GM21723 (cell line): ENCODE measurements at regions not wholly inside any gene's neighbourhood (a gene's known extent, or its start where the extent isn't known, plus 50 kb on each side); places are given as distances from the start of the nearest gene placed in this dataset.
"Not testable (repeated sequence)": the region's sequence is repeated elsewhere in the genome, so short reads cannot be mapped to it uniquely, and the experiment has no call there.

ENCODE experiments used
- ATAC-seq: cut with Tn5 transposase; IDR thresholded peaks from one replicate; pipeline ENCODE4 v1.9.1; 2021; ENCODE audit warnings: mild to moderate bottlenecking, moderate library complexity; ENCODE audit not compliant: unreplicated experiment

DNA sequence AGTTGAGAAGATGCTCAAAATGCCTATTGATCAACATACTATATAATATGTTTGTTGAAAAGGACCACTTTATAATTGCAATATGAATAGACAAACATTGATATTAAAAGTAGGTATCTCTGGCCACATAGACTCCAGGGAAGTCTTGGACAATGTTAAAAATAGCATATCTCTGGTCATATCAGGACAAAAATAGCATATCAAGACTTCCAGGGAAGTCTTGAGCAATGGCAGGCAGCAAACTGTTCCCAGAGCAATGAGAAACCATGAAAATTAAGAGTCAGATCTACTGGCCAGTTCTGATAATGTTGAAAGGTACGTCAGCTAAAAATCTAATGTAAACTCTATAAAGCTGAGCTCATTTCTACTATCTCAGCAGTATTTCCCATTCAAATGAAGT is 1130.3 kb upstream of the CITED2 start:
- no peak for ATAC-seq

DNA sequence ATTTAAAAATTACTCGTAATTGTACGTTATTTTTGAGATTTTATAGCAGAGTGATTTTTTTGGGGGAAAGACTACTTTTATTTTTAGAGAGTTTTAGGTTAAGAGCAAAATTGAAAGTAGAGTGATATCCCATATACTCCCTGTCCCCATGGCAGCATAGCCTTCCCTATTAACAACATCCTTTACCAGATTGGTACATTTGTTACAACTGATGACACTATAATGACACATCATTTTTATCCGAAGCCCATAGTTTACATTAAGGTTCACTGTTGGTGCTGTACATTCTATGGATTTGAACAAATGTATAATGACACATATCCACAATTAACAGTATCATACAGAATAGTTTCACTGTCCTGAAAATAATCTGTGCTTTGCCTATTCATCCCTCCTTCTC is 1126.4 kb upstream of the CITED2 start:
- no peak for ATAC-seq

DNA sequence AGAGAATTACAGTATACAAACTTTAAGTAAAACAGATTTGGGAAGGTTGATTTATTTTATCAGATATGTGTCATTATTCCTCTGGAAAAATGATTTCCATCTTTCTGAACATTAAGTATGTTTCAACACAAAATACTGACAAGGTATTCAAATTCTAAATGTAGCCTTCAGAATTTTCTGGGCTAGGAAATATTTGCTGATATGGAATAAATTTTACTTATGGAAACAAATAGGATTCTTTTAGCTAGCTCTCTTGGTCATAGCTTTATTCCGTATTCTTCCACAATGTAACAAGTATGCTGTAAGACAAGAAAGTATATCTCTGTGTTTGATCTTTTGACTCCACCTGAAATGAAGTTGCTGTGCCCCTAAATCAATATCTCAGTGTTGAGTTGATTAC is 1125.2 kb upstream of the CITED2 start:
- ATAC-seq: no peak

DNA sequence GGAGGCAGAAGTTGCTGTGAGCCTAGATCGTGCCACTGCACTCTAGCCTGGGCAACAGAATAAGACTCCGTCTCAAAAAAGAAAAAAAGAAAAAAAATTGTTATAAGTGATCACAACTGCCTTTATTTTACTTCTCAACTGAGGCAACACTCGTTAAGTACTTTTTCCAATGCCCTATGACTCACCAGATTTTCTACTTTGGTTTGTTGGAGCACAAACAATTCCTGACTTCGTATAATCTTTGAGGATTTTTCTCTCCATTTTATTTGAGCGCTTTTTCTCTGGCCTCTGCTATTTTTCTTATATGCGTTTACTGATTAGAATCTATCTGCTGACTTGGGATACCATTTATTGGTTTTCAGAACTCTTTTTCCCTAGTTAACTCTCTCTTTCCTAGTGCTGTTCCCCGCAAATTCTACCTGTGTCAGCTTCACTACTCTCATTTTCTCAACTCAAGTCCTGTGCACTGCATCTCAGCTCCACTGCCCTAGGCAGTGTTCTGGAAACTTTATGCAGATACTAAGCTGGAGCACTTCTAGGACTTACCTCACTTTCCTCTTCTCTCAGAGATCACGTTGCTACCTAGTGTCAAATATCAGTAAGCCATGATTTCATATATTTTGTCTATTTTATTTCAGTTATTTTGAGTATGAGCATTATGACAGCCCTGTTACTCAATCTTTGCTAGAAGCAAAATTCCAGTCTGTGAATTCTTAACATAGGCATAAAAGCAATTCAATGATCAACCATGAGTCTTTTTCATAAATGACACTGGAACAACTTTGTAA is 1120.1 kb upstream of the CITED2 start:
- ATAC-seq: no peak

DNA sequence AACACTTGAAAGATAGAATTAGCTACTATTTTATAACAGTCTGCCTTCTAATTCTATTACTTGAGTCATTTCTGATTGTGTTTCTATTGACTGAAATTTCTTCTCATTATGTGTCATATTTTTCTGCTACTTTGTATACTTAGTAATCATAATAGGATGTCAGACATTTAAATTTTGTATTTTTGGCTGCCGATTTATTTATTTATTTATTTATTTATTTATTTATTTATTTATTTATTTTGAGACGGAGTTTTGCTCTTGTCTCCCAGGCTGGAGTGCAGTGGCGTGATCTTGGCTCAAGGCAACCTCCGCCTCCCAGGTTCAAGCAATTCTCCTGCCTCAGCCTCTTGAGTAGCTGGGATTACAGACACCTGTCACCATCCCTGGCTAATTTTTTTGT is 1119.0 kb upstream of the CITED2 start:
- ATAC-seq: not testable (repeated sequence)

DNA sequence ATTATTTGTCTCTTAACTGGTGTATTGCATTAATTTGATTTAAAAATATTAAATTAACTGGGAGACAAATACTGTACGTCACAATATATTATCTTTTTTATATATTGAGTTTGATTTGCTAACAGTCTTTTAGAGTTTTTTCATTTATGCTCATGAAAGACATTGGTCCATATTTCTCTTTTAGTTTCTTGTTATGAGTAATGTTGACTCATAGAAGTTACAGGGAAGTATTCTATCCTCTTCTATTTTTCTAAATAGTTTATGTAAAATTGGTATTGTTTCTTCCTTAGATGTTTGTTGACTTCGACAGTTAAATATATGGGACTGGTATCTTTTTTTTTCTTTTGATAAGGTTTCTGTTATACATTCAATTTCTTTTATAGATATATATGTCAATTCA is 1115.6 kb upstream of the CITED2 start:
- no peak for ATAC-seq

DNA sequence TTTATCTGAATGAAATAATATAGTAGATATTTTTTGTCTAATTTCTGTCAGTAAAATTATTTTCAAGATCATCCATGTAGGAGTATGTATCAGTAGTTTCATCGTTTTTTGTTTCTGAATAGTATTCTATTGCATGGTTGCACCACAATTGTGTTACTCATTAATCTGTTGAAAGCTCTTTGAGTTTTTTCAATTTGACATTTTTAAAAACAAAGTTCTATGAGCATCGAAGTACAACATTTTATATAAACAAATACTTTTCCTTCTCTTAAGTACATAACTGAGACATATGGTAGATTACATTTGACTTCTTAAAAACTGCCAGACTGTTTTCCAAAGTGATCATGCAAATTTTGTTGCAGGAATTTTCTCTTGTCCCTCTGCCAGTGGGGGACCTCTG is 1113.1 kb upstream of the CITED2 start:
- ATAC-seq: no peak

DNA sequence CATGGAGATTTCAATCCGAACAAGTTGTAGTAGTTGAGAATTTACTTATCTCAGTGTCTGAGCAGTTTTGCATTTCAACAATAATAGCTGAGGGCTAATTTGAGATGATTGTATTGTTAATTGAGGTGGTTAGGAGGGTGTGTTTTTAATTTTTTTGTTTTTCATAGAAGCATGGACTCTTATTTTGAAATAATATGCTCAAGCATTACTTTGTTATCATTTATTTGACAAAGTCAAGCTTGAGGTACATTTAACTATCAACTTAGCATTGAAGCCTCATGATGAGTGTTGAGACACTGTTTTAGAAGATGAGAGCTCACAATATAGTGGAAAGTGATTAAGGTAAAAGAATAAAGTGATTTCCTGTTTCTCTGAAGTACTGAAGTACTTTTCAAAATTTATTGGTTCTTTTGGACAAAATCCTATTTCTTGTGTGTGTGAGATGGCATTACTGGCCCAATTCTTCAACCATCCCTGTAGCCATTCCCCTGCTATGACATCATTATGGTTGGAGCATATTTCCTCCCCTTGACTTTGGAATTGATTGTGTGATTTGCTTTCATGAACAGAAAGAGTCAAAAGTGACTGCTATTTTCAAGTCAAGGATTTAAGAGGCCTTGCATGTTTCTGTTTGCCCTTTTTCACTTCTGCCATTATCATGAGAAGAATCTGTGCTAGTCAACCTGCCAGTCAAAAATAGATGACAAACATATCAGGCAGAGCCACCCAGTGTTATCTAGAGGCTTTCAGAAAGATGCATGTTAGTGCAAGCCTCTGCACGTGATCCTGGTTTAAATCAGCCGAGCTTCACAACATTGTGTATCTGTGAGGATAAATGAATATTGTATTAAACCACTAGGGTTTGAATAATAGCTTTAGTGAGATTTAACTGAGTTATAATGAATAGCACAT is 1112.3 kb upstream of the CITED2 start:
- ATAC-seq: no peak

DNA sequence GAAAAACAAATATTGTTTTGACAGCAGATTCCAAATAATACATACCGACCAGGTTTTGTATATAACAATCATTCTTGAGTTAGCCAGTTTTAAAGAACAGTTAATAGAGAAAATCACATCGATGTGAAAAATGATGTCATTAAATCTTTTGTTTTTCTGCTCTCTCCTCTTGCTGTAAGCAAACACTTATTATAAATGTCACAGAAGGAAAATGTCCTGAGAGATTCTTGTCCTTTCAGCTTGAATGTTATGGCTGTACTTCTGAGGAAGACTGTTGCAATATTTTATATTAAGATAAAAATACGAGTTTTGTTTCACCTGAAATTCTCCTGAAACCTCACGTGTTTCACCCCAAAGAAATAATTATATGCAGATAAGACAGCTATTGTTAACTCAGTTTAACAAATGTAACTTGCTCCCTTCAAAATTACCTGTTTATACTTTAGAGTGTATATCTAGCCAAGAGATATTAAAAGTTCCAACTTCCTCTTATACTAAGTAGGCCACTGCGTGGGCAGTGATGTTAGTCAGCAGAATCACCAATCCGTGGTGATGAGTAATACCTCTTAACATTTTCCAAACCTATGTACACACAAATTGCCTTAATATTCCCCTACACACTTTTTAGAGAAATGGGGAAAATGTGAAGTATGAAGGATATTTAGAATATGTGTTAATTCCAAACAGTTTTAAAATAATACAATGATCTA is 1111.4 kb upstream of the CITED2 start:
- no peak for ATAC-seq

DNA sequence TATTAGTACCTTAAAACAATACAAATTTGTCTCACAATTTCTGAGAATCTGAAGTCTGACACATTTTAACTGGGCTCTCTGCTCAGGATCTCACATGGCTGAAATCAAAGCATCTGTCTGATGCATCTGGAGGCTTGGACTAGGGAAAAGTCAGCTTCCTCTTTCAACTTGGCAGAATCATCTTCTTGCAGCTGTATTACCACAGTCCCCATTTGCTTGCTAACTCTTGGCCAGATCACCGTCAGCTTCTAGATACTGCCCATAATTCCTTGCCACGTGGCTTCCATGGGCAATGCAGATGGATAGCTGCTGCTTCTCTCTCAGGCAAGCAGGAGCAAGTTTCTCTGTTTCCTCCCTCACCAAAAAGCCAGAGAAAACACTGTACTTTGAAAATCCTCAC is 1106.4 kb upstream of the CITED2 start:
- ATAC-seq: no peak

DNA sequence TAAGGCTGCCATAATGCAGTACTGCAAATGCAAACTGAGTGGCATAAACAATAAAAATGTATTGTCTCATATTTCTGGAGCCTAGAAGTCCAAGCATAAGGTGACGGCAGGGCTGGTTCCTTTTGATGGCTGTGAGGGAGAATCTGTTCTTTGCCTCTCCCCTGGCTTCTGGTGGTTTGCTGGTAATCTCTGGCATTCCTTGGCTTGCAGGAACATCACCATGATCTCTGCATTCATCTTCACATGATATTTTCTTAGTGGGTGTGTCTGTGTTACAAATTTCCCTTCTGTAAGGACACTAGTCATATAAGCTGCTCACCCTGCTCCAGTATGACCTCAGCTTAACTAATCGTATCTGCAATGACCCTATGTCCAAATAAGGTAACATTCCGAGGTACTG is 1104.2 kb upstream of the CITED2 start:
- no peak for ATAC-seq

DNA sequence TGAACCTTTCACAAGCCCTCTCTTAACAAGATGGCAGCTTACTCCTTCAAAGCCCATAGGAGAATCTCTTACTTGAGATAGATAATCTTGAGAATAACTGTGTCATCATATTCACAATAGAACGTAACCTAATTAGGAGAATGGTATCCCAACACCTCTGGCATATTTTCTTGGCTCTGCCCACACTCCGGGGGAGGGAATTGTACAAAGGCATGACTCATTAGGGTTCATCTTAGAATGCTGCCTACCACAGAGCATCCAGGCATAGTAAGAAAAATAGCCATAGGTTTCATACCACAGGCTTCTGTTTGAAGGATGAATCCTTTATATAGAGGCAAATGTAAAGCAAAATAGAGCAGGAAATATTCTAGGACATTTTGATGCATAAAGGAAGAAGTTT is 1100.6 kb upstream of the CITED2 start:
- no peak for ATAC-seq

DNA sequence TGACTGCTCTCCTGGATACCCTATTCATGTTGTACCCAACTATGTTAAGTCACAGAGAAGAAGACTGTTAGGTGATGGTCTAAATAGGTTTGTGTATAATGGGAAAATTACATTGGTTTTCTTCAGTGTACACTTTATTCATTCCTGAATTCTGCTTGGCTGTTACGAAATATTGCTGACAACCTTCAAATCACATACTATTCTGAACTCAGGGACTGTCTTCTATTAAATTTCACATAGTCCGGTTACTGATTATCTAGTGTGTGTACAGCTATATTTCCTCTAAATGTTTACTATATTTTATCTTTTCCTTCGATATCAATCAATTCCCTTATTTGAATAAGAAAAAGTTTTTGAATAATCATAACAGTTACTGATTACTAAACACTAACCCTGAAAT is 1090.3 kb upstream of the CITED2 start:
- ATAC-seq: no peak

DNA sequence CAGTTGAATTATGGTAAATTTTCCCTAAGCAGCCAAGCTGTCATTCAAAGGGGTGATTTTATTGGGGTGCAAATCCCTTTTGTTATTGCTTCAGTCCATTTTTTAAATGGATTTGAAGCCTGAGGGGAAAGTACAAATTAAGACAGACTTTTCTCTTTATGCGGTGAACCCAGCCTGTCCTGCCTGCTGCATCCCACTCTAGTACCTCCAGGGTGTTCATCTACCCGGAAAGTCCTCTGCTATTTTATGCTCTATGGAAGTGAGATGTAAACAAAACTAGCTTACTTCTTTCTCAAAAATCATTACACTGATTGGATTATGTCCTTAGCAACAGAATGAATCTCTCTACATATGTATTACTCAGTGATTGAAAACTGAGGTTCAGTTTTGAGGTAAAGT is 1088.9 kb upstream of the CITED2 start:
- ATAC-seq: no peak

DNA sequence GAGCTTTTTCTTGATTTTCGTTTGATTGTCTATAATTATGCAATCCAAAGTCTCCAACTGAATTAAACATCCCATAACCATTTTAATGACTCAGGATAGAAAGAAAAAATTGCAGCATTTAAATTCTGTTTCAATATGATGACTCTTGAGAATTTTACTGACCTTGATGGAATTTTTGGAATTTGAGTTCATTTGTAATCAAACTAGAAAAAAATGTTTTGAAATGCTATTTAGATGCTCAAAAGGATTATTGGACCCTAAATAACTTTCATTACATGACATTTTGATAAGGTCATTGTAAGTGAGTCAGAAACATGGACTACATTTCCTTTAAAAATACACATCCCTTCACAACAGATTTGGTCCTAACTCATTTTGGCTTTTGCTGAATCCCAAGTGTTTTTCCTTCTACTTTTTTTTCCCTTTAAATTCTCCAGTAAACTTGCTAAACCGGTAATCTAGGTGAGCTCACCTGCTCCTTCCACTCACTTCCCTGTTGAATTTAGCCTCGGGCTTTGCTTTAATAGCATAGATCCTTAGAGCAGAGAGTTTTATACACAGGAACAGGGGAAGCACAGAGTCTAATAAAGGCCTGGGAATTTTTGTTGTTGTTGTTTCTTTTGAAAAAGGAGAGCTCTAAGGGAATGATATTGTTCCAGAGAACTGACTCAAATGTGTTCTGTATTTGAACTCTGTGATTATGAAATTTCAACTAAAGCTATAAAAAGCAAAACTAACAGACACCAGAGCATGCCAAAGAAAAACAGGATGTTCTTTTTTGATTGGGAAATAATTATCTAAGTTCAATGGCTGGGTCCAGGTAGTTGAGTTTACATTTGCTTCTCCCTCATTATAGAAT is 1088.2 kb upstream of the CITED2 start:
- ATAC-seq: no peak

DNA sequence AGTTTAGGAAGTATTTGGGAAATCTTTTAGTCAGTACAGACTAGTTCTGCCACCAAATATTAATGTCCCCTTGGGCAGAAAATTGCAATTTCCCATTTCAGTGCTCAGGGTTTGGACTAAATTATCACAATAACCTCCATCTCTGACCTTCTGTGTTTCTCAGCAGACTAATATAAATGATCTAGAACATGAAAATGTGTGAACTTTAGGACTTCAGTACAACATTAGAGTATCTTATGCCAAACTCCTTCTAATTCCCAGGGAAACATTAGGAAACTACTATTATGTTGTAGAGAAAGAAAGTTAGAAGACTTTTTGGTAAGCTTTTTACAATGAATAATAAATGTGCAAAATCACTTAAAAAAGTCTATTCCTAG is 1087.6 kb upstream of the CITED2 start:
- ATAC-seq: no peak

DNA sequence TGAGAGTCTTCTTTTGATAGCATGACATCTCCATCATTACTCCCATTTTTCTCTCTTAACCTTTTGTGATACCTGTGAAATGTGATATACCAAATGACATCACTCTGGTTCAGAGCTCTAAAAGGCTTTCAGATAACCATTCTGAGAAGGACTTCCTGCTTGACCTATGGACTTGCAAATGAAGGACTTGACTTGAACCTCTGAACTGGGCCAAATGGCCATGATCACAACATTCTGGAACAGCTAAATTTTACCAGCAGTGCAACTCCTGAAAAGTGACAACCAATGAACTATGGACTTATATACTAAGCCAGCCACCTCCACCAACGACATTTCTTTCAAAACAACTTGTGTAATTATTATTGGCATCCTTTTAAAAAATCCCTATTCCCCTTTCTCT is 1085.8 kb upstream of the CITED2 start:
- no peak for ATAC-seq

DNA sequence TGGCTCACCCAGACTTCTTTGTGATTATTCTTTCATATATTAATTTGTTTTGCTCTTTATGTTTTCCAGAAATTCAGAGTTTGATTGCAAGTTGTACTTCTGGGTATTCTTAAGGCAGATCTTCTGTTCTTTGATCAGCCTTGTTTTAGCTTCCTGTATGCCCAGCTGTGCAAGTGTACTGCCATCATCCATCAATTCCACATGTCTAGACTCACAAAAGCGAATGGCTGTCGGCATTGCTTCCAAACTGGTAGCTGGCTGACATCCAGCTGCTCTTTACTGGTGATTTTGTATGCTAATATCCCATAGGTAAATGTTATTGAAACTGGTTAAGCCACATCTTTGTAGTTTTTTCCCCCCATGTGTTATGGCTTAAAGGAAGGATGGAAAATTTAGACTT is 1084.8 kb upstream of the CITED2 start:
- ATAC-seq: no peak

DNA sequence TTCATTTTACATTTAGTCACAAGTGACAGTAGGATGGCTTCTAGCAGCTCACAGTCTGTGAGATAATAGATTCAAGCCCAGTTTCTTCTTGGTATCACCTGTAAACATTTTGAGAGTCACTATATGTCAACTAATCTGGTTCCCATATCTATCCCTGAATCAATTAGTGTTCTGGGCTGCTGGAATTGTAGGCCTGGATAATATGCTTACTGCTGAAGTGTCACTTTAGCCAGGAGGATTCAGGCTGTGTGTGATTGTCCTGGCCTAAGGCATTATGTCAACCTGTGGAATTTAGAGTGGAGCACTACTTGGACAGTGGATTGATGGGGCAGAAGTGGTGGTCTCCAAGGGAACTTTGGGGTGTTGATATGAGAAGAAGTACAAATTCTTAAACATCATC is 1071.8 kb upstream of the CITED2 start:
- ATAC-seq: no peak

DNA sequence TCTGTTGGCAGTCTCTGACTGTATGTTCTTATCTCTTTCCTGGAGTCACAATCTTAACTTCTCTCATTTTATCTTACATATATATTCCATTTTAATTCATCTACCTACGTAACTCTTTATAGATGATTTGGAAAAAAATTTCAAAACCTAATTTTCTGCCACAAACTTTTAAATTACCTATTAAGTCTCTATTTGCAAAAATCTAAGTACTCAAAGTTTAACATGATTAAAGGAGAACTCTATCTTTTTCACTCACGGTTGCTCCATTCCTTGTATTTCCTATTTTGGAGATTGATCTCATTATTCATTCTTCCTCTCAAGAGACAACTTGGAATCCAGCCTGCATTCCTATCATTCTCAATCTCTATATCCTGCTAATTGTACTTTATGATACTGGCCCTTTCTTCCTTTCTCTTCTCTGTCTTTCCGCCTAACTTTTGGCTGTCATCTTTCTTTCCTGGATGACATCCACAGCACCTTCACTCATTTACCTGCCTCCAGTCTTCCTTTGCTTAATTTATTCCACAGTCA is 1071.1 kb upstream of the CITED2 start:
- ATAC-seq: no peak
